GM23338 (cell line): ENCODE measurements at regions not wholly inside any gene's neighbourhood (a gene's known extent, or its start where the extent isn't known, plus 50 kb on each side); places are given as distances from the start of the nearest gene placed in this dataset.

ENCODE experiments used
- CTCF ChIP-seq, 2 experiments: fragments of 200-600 bp in 1 of 2; sonication (generic) in 1 of 2; conservative IDR thresholded peaks; 2 replicates each; pipeline versions ENCODE4 v1.5.1 to v1.6.1; 2016 to 2017; ENCODE audit warnings: antibody characterized with exemption in 2 of 2, low read depth in 2 of 2, mild to moderate bottlenecking in 2 of 2, moderate library complexity in 1 of 2
- EZH2 ChIP-seq: fragments of 200-600 bp; sonication (generic); IDR thresholded peaks from one replicate; pipeline ENCODE4 v1.8.0; 2017; ENCODE audit warnings: antibody characterized with exemption, mild to moderate bottlenecking, low read depth; ENCODE audit not compliant: unreplicated experiment

- no peak for TF ChIP-seq CTCF (conservative IDR thresholded peaks at IDR 0.05; ENCODE audit: low read depth in 2 of 2)
- TF ChIP-seq EZH2: no peak
Measured at GRCh38 chr3:23720885-23721284, 84.9 kb upstream of the UBE2E1 start.
